Peyer's patch (tissue), 4 donors: ENCODE measurements at regions not wholly inside any gene's neighbourhood (a gene's known extent, or its start where the extent isn't known, plus 50 kb on each side); places are given as distances from the start of the nearest gene placed in this dataset.

Experiments
- POLR2A ChIP-seq, 2 donors: fragments of 450-650 bp; IDR thresholded peaks; one replicate each; pipeline ENCODE4 v1.5.1; 2017; ENCODE audit warnings: antibody characterized with exemption in 2 of 2, mild to moderate bottlenecking in 2 of 2, moderate library complexity in 2 of 2
- TF ChIP-seq, protein P1 (sequence below), 6 experiments: fragments of 450-650 bp in 4 of 6; fragments of 200-600 bp in 2 of 6; sonication (generic) in 1 of 6; IDR thresholded peaks; one replicate each; pipeline ENCODE4 v1.5.1; 2017 to 2019; ENCODE audit warnings: antibody characterized with exemption in 6 of 6, mild to moderate bottlenecking in 3 of 6, moderate library complexity in 1 of 6

DNA sequence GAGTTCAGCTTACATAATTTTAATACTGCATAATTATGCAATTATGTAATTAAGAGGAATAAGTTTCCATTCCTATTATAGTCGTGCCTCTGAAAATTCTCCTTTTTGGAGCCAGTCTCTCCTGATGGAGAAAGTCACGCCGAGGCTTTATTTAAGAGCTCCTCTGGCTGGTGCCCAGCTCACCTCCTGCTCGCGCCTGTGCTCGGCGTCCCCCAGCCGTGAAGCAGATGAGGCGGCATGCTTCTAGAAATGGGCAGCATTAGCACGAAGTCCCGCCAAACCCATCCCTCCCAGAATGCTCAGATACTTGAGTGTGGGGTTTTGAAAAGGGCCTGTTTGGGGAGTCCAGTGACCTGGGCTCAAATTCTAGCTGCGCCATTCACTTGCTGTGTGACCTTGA lies 153.0 kb downstream of the PHETA1 start:
- TF ChIP-seq, protein P1, sequence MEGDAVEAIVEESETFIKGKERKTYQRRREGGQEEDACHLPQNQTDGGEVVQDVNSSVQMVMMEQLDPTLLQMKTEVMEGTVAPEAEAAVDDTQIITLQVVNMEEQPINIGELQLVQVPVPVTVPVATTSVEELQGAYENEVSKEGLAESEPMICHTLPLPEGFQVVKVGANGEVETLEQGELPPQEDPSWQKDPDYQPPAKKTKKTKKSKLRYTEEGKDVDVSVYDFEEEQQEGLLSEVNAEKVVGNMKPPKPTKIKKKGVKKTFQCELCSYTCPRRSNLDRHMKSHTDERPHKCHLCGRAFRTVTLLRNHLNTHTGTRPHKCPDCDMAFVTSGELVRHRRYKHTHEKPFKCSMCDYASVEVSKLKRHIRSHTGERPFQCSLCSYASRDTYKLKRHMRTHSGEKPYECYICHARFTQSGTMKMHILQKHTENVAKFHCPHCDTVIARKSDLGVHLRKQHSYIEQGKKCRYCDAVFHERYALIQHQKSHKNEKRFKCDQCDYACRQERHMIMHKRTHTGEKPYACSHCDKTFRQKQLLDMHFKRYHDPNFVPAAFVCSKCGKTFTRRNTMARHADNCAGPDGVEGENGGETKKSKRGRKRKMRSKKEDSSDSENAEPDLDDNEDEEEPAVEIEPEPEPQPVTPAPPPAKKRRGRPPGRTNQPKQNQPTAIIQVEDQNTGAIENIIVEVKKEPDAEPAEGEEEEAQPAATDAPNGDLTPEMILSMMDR (IDR thresholded peaks at IDR 0.05): no peak
- no peak for TF ChIP-seq POLR2A (IDR thresholded peaks at IDR 0.05)
